ENCODE measurements at regions not wholly inside any gene's neighbourhood (a gene's known extent, or its start where the extent isn't known, plus 50 kb on each side); places are given as distances from the start of the nearest gene placed in this dataset.
"Not testable (repeated sequence)": the region's sequence is repeated elsewhere in the genome, so short reads cannot be mapped to it uniquely, and the experiment has no call there.

- no peak for DNase-seq
Observed at GRCh38 chrX:140053846-140054245, 88.5 kb upstream of the CXorf66 start.

- no peak for DNase-seq
Observed at GRCh38 chrX:140050906-140051305, 85.6 kb upstream of the CXorf66 start.

- DNase-seq, result no peak
Observed at GRCh38 chrX:140040386-140040785, 75.1 kb upstream of the CXorf66 start.

DNA sequence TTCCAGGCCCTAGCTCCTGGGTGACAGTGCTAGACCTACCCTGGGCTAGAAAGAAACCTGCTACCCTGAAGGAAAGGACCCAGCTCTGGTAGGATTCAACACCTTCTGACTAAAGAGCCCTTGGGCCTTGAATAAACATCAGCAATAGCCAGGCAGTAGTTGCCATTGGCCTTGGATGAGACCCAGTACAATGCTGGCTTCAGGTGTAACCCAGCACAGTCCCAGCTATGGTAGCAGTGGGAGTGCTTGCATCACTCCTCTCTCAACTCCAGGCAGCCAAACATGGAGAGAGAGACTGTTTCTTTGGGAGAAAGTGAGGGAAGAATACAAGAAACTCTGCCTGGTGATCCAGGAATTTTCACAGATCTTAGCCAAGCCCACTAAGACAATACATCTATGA lies 73.5 kb upstream of the CXorf66 start:
- DNase-seq, result no peak

- no peak for DNase-seq
Observed at GRCh38 chrX:140034916-140035315, 69.6 kb upstream of the CXorf66 start.

DNA sequence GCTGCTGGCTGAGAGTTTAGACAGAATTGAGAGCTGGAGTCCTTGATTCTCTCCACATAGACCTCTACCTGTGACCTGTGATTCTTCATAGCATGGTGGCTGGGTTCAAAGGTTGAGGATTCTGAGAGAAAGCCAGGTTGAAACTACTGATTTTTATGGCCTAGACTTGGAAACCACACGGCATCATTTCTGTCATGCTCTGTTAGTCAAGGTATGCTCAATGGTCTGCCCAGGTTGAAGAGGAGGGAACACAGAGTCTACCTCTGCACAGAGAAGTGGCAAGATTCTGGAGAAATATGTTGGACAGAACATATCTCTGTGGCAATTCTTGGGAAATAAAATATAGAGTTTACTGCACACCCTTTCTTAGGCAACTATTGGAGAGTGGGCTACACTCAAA lies 57.2 kb upstream of the CXorf66 start:
- no peak for DNase-seq

- not testable (repeated sequence) for DNase-seq
Observed at GRCh38 chrX:140019134-140019533, 53.8 kb upstream of the CXorf66 start.
